CD1c-positive myeloid dendritic cell (primary cell): ENCODE measurements at regions not wholly inside any gene's neighbourhood (a gene's known extent, or its start where the extent isn't known, plus 50 kb on each side); places are given as distances from the start of the nearest gene placed in this dataset.

ENCODE experiments used
- DNase-seq: peaks from one replicate; pipeline ENCODE4 v3.0.0-alpha.2; 2016; ENCODE audit errors: extremely low spot score

GRCh38 chr2:120809151-120809550 lies 73.5 kb downstream of the GLI2 start:
- DNase-seq: no peak

GRCh38 chr2:120809609-120810440 lies 74.2 kb downstream of the GLI2 start:
- DNase-seq: no peak

- DNase-seq: no peak
Measured at GRCh38 chr2:120810639-120811038, 75.0 kb downstream of the GLI2 start.

GRCh38 chr2:120812866-120813265 lies 77.2 kb downstream of the GLI2 start:
- DNase-seq: no peak

- no peak for DNase-seq
Measured at GRCh38 chr2:120814352-120814751, 78.7 kb downstream of the GLI2 start.

GRCh38 chr2:120815292-120815691 lies 79.6 kb downstream of the GLI2 start:
- no peak for DNase-seq

- DNase-seq: no peak
Measured at GRCh38 chr2:120817136-120817955, 81.7 kb downstream of the GLI2 start.

GRCh38 chr2:120817956-120818325 lies 82.3 kb downstream of the GLI2 start:
- no peak for DNase-seq

GRCh38 chr2:120818441-120818920 lies 82.8 kb downstream of the GLI2 start:
- no peak for DNase-seq

- no peak for DNase-seq
Measured at GRCh38 chr2:120819720-120820210, 84.1 kb downstream of the GLI2 start.

GRCh38 chr2:120820263-120820952 lies 84.7 kb downstream of the GLI2 start:
- DNase-seq: no peak

GRCh38 chr2:120820953-120821279 lies 85.2 kb downstream of the GLI2 start:
- no peak for DNase-seq

GRCh38 chr2:120821446-120822160 lies 85.9 kb downstream of the GLI2 start:
- no peak for DNase-seq

GRCh38 chr2:120822933-120823332 lies 87.3 kb downstream of the GLI2 start:
- DNase-seq: no peak

GRCh38 chr2:120823551-120823950 lies 87.9 kb downstream of the GLI2 start:
- DNase-seq: no peak

GRCh38 chr2:120824246-120824645 lies 88.6 kb downstream of the GLI2 start:
- DNase-seq: no peak

- DNase-seq: no peak
Measured at GRCh38 chr2:120825370-120826259, 89.9 kb downstream of the GLI2 start.

GRCh38 chr2:120826260-120826648 lies 90.6 kb downstream of the GLI2 start:
- no peak for DNase-seq

- no peak for DNase-seq
Measured at GRCh38 chr2:120826716-120827410, 91.2 kb downstream of the GLI2 start.

GRCh38 chr2:120828066-120828465 lies 92.4 kb downstream of the GLI2 start:
- DNase-seq: no peak
